ENCODE measurements at regions not wholly inside any gene's neighbourhood (a gene's known extent, or its start where the extent isn't known, plus 50 kb on each side); places are given as distances from the start of the nearest gene placed in this dataset.

DNA sequence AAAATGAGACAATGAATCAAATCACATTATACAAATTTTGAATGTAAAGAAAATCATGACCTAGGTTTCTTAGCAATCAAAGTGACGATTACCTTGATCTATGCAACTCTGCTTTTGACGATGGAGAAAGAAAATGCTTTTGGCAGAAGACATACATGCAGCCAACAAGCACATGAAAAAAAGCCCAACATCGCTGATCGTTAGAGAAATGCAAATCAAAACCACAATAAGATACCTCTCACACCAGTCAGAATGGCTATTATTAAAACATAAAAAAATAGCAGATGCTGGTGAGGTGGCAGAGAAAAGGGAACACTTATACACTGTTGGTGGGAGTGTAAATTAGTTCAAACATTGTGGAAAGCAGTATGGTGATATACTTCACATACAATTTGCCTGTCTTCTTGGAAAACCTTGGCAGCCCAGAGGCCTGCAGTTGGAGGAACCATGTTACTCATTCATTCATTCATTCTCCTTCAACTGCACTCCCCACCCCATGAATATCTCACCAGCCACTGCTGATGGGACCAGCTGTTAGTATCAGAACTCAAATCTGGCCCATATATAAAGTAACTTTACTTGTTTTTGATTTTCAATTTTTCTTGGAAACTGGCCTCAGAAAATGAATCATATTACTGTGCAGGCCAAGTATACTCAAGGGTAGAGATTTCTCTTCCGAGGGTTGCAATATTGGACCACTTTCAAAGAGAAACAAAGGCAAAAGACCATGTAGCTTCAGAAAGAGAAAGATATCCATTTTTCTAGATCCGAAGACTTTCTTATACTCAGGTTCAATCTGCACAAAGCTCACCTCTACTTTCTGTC lies 358.6 kb upstream of the ARHGEF26 start:
- ChIA-PET POLR2A (no interaction called here), CTCF (no interaction called here)
- Histone ChIP-seq H2AFZ (ENCODE audit: low read depth, low read length) (no peak overlapping the region), H3K9ac (replicated peaks; ENCODE audit: extremely low read depth, insufficient read depth, low read length) (no peak overlapping the region), H3K4me3 (replicated peaks in 1 of 3; ENCODE audit: insufficient read depth in 1 of 3, low read depth in 1 of 3, low read length in 3 of 3) (no peak overlapping the region), H4K20me1 (replicated peaks; ENCODE audit: control insufficient read depth, extremely low read depth, insufficient read depth, low read length) (no peaks in the 10 kb centered on the region), H3K4me2 (ENCODE audit: insufficient read depth, low read length) (no peak overlapping the region), H3K9me1 (replicated peaks; ENCODE audit: control insufficient read depth, extremely low read depth, insufficient read depth, low read length) (no peaks in the 10 kb centered on the region), H3K27me3 (ENCODE audit: control insufficient read depth in 2 of 2, insufficient read depth in 2 of 2, low read length in 2 of 2) (no peaks in the 10 kb centered on the region), H3K36me3 (ENCODE audit: control insufficient read depth in 2 of 2, extremely low read depth in 1 of 2, insufficient read depth in 2 of 2, low read length in 2 of 2) (no peaks in the 10 kb centered on the region), H3K4me1 (ENCODE audit: control insufficient read depth, extremely low read depth, insufficient read depth, low read length) (no peaks in the 10 kb centered on the region), H3K9me3 (replicated peaks; ENCODE audit: control insufficient read depth, insufficient read depth, low read length) (no peaks in the 10 kb centered on the region), H3K27ac (ENCODE audit: insufficient read depth, low read depth, low read length) (no peak overlapping the region), H3K79me2 (ENCODE audit: control insufficient read depth, insufficient read depth, low read length) (no peaks in the 10 kb centered on the region)
- FAIRE-seq (no peak), DNase-seq (ENCODE audit: low read depth, low spot score) (no peak)
- no TSS peak for BruUV-seq (replicated peaks)
- no peak for TF ChIP-seq JUN (IDR thresholded peaks at IDR 0.05; ENCODE audit: borderline replicate concordance, insufficient read depth, insufficient read length, low read depth)
- TF ChIP-seq, protein P1, sequence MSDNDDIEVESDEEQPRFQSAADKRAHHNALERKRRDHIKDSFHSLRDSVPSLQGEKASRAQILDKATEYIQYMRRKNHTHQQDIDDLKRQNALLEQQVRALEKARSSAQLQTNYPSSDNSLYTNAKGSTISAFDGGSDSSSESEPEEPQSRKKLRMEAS (IDR thresholded peaks at IDR 0.05; ENCODE audit: insufficient read depth, insufficient read length) = no peak
- TF ChIP-seq EZH2 (IDR thresholded peaks at IDR 0.05; ENCODE audit: borderline replicate concordance, low read depth, low read length, severe bottlenecking) = no peak
- no peak for TF ChIP-seq GATA2 (IDR thresholded peaks at IDR 0.05; ENCODE audit: insufficient read depth, insufficient read length, low read depth, low read length)
- no peak for TF ChIP-seq POLR2AphosphoS5 (IDR thresholded peaks at IDR 0.05; ENCODE audit: insufficient read depth, low read depth, low read length)
- TF ChIP-seq FOS (IDR thresholded peaks at IDR 0.05; ENCODE audit: borderline replicate concordance, insufficient read depth, low read length) = no peak
- TF ChIP-seq, protein P2, sequence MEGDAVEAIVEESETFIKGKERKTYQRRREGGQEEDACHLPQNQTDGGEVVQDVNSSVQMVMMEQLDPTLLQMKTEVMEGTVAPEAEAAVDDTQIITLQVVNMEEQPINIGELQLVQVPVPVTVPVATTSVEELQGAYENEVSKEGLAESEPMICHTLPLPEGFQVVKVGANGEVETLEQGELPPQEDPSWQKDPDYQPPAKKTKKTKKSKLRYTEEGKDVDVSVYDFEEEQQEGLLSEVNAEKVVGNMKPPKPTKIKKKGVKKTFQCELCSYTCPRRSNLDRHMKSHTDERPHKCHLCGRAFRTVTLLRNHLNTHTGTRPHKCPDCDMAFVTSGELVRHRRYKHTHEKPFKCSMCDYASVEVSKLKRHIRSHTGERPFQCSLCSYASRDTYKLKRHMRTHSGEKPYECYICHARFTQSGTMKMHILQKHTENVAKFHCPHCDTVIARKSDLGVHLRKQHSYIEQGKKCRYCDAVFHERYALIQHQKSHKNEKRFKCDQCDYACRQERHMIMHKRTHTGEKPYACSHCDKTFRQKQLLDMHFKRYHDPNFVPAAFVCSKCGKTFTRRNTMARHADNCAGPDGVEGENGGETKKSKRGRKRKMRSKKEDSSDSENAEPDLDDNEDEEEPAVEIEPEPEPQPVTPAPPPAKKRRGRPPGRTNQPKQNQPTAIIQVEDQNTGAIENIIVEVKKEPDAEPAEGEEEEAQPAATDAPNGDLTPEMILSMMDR (IDR thresholded peaks at IDR 0.05; ENCODE audit: extremely low read depth in 1 of 2, insufficient read depth in 1 of 2, low read depth in 1 of 2, low read length in 2 of 2) = no peak
- no peak for TF ChIP-seq POLR2A (IDR thresholded peaks at IDR 0.05; ENCODE audit: low read depth, low read length)
- no peak for TF ChIP-seq MYC (IDR thresholded peaks at IDR 0.05; ENCODE audit: low read depth, low read length)
- intact Hi-C loops (cut with micrococcal nuclease) = loop anchor here (10.0 kb wide), 1 partner anchor 138 kb away; no protein-coding TSS in a partner anchor
- dilution Hi-C loops (cut with MboI; ENCODE audit: extremely low pct_ligation_motif_present, low sequenced_read_pairs) = no loop called here
